ENCODE measurements at regions not wholly inside any gene's neighbourhood (a gene's known extent, or its start where the extent isn't known, plus 50 kb on each side); places are given as distances from the start of the nearest gene placed in this dataset.

DNA sequence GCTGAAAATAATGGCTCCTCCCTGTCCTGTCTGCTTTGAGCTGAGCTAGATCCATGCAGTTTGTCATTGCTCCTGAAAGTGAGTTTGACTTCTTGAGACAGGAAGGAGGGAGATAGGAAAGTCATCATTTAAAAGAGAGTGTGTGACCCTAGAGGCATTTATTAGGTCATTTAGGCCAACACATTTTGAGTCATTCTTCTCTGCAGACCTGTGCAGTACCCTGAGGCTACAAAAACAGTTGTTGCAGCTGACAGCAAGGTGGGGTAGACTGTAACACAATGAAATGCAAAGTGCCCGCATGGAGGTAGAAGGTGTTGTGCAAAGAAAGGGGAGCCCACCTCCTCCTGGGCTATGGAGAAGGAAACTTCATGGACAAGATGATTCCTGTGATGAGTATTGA lies 102.8 kb upstream of the PFN2 start:
- H3K79me2 ChIP-seq (ENCODE audit: control insufficient read depth, insufficient read depth, low read length): no peaks in the 10 kb centered on the region
- H3K27me3 ChIP-seq (ENCODE audit: control insufficient read depth in 2 of 2, insufficient read depth in 2 of 2, low read length in 2 of 2): peaks cover 12 to 37% of the 10 kb centered on the region in 2 experiments
- WGBS (ENCODE audit: insufficient coverage, low coverage, missing lambda C conversion rate): 0% methylated on average over 1 of the region's 1 CpG
- TF ChIP-seq BMI1 (IDR thresholded peaks at IDR 0.05; ENCODE audit: low read length) (no peak), NELFE (IDR thresholded peaks at IDR 0.05; ENCODE audit: insufficient read depth, insufficient read length) (no peak), KLF13 (tag; IDR thresholded peaks at IDR 0.05; ENCODE audit: borderline replicate concordance, low read depth) (no peak), FOSL1 (tag; conservative IDR thresholded peaks at IDR 0.05) (no peak), KAT2B (IDR thresholded peaks at IDR 0.05; ENCODE audit: low read depth, low read length) (no peak), ZNF347 (CRISPR knock-in tag; IDR thresholded peaks at IDR 0.05; ENCODE audit: low read depth) (no peak)
- TF ChIP-seq, protein P1, sequence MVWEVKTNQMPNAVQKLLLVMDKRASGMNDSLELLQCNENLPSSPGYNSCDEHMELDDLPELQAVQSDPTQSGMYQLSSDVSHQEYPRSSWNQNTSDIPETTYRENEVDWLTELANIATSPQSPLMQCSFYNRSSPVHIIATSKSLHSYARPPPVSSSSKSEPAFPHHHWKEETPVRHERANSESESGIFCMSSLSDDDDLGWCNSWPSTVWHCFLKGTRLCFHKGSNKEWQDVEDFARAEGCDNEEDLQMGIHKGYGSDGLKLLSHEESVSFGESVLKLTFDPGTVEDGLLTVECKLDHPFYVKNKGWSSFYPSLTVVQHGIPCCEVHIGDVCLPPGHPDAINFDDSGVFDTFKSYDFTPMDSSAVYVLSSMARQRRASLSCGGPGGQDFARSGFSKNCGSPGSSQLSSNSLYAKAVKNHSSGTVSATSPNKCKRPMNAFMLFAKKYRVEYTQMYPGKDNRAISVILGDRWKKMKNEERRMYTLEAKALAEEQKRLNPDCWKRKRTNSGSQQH (CRISPR knock-in tag; IDR thresholded peaks at IDR 0.05): no peak
- TF ChIP-seq, protein P2, sequence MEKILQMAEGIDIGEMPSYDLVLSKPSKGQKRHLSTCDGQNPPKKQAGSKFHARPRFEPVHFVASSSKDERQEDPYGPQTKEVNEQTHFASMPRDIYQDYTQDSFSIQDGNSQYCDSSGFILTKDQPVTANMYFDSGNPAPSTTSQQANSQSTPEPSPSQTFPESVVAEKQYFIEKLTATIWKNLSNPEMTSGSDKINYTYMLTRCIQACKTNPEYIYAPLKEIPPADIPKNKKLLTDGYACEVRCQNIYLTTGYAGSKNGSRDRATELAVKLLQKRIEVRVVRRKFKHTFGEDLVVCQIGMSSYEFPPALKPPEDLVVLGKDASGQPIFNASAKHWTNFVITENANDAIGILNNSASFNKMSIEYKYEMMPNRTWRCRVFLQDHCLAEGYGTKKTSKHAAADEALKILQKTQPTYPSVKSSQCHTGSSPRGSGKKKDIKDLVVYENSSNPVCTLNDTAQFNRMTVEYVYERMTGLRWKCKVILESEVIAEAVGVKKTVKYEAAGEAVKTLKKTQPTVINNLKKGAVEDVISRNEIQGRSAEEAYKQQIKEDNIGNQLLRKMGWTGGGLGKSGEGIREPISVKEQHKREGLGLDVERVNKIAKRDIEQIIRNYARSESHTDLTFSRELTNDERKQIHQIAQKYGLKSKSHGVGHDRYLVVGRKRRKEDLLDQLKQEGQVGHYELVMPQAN (IDR thresholded peaks at IDR 0.05; ENCODE audit: borderline replicate concordance): no peak
- no peaks in the 10 kb centered on the region for H3K9me1 ChIP-seq (ENCODE audit: control insufficient read depth, insufficient read depth, low read length)
- ATAC-seq (no peak), DNase-seq (ENCODE audit: extremely low read depth in 1 of 4, low spot score in 3 of 4) (no peak), FAIRE-seq (no peak)
- H3K4me3 ChIP-seq: no peak overlapping the region
- POLR2A ChIA-PET: no interaction called here
- CTCF ChIA-PET (ENCODE audit: low intra/inter-chr PET ratio): no interaction called here
- no peaks in the 10 kb centered on the region for H3K36me3 ChIP-seq (ENCODE audit: control insufficient read depth, insufficient read depth, low read length)
- no peak overlapping the region for H2AFZ ChIP-seq (ENCODE audit: low read depth, low read length)
- no peak overlapping the region for H3K27ac ChIP-seq (ENCODE audit: extremely low read depth, low read depth, low read length)
- in situ Hi-C loops (cut with MboI) (no loop called here), intact Hi-C loops (cut with micrococcal nuclease) (no loop called here)
- no peak overlapping the region for H3K4me2 ChIP-seq (ENCODE audit: insufficient read depth, low read length)
- no peaks in the 10 kb centered on the region for H4K20me1 ChIP-seq (replicated peaks; ENCODE audit: control insufficient read depth, insufficient read depth, low read length)
- no peaks in the 10 kb centered on the region; a peak in 1 of 5 replicates for H3K4me1 ChIP-seq (replicated peaks in 1 of 2; ENCODE audit: control insufficient read depth in 2 of 2, insufficient read depth in 2 of 2, low read length in 2 of 2)
- H3K9ac ChIP-seq (ENCODE audit: insufficient read depth in 1 of 2, low read depth in 2 of 2, low read length in 2 of 2): no peak overlapping the region
- H3K9me3 ChIP-seq (replicated peaks; ENCODE audit: control insufficient read depth, insufficient read depth, low read depth, low read length): no peaks in the 10 kb centered on the region
- BruUV-seq (replicated peaks): no TSS peak
